ENCODE measurements at regions not wholly inside any gene's neighbourhood (a gene's known extent, or its start where the extent isn't known, plus 50 kb on each side); places are given as distances from the start of the nearest gene placed in this dataset.

DNA sequence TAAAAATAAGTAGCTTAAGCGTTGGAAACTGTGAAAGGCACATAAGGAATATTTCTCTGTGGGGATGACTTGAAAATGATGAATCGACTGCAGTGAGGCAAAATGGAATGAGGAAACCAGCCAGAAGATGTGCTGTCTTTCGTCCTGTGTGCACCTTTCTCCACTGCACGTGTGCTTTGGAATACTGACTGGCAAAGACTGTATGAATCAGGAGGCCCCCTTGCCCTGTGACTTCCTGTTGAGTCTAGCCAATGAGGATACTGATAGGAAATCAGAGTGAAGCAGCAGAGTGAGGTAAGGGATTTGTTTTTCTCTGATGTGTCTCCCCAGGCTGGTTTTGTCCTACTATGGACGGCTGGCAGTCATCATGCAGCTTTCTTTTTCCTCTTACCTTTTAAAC is 118.2 kb upstream of the ADGRL4 start:
- DNase-seq (ENCODE audit: low spot score): no peak

DNA sequence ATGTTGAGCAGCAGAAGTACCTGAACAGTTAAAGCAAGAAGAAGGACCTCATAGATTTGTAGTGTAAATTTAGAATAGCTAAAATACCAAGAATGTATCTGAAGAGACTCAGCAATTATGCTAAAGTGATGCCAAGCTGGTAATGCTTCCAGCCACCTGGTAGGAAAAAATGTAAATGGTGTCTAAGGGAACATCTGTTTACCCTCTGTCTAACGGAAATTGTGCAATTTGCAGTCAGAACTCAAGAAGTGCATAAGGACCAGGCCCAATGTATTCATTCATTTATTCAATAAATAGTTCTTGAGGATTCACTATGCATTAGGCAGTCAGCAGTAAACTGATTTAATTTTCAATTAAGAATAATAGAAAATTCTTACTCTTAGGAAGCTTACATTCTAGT is 116.0 kb upstream of the ADGRL4 start:
- no peak for DNase-seq (ENCODE audit: low spot score)

- no peak for DNase-seq (ENCODE audit: low spot score)
Measured at GRCh38 chr1:79117376-79117775, 110.8 kb upstream of the ADGRL4 start.

DNA sequence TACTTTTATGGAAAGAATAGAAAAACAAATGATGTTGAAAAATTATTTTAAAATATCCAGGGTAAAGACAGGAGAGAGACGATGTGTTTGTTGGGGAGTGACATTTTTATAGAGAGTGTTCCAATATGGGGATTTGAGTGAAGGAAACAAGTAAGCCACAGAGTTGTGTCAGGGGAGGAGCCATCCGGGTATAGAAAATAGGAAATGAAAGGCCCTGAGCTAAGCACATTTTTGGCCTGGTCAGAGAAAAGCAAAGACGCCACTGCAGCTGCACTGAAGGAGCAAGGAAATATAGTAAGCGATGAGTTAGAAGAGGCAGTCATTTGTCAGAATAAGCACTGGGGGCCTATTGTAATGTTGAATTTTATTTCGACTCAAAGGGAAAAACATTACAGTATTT is 107.3 kb upstream of the ADGRL4 start:
- no peak for DNase-seq (ENCODE audit: low spot score)

GRCh38 chr1:79110749-79111148 is 104.2 kb upstream of the ADGRL4 start:
- no peak for DNase-seq (ENCODE audit: low spot score)

DNA sequence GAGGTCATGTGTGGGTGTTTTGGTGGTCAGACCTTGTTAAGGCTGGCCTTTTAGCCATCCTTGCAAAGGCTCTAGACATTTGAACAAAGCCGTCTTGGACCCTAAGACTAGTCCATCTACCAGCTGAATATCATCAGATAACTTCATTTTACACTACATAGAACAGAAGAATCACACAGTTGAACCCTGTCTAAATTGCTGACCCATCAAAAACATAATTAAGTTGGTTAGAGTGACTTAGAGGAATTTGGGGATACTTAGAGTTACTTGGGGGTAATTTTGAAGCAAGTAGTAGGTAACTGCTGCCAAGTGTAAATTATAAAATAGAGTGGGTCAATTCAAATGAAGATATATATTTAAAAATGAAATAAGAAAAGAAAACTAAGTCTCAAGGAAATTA is 102.9 kb upstream of the ADGRL4 start:
- no peak for DNase-seq (ENCODE audit: low spot score)

DNA sequence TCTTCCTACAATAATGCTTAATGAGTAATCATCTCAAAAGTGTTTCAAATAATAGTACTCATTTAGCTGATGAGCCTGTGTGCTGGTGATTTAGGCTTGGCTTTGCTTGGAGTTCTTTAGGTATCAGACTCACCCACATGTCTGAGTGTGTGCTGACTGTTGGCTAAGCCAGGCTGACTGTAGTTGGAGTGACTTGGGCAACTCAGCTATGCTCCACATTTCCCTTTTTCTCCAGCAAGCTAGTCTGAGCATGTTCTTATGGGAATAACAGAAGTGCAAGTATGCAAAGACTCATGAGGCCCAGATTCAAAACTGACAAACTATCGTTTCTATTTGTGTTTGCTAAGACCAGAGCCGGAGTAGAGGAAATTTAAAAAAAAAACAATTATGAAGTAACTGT is 99.0 kb upstream of the ADGRL4 start:
- no peak for DNase-seq (ENCODE audit: low spot score)

GRCh38 chr1:79104617-79105016 is 98.1 kb upstream of the ADGRL4 start:
- DNase-seq (ENCODE audit: low spot score): no peak

GRCh38 chr1:79100385-79100784 is 93.9 kb upstream of the ADGRL4 start:
- no peak for DNase-seq (ENCODE audit: low spot score)

DNA sequence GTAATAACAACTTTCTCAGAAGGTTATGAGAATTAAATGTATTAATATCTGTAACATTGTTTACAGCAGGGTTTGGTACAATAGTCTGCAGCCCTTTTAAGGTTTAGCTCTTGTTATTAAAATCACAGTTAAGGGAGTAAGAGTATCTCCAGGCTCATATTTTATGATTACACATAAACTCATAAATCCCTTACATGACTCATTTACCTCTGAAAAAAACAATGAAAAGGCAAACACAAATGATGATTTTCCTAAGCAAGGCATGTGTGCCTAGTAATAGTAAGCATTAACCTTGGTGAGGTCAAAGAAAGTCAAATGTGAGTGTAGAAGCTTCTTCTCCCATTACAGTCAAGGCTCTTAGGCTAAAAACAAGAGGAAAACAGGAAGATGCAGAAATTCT is 84.5 kb upstream of the ADGRL4 start:
- no peak for DNase-seq (ENCODE audit: low spot score)

- DNase-seq (ENCODE audit: low spot score): no peak
Measured at GRCh38 chr1:79089946-79090345, 83.4 kb upstream of the ADGRL4 start.

- DNase-seq (ENCODE audit: low spot score): no peak
Measured at GRCh38 chr1:79082233-79082632, 75.7 kb upstream of the ADGRL4 start.

DNA sequence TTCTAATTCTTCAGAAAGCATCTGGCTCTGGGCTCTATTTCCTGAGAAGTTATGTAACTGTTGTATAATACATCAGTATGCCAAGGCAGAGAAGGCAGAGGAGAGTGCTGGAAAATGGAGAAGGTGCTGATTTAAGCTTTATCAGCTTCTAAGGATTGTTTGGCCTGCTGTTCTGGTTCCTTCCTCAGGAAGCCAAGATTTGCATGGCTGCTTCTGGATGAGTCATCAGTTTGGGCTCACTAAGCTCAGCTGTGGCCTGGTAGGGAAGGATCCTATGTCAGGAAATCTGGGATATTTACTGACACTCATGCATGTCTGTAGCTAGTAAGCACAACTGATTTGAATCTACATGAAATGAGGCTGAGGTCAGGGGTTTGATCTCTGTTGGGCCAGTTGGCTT is 73.2 kb upstream of the ADGRL4 start:
- DNase-seq (ENCODE audit: low spot score): no peak

GRCh38 chr1:79074975-79075374 is 68.4 kb upstream of the ADGRL4 start:
- no peak for DNase-seq (ENCODE audit: low spot score)

GRCh38 chr1:79069828-79070227 is 63.3 kb upstream of the ADGRL4 start:
- DNase-seq (ENCODE audit: low spot score): no peak

DNA sequence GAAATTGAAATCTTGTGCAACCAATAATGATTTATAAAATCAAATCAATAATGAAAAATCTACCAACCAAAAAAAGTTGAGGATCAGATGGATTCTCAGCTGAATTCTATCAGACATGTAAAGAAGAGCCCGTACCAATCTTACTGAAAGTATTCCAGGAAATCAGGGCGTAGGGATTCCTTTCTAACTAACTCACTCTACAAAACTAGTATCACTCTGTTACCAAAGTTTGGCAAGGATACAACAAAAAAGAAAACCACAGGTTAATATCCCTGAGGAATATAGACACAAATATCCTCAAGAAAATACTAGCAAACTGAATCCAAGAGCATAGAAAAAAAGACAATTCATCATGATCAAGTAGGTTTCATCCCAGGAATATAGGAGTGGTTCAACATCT is 52.8 kb upstream of the ADGRL4 start:
- no peak for DNase-seq (ENCODE audit: low spot score)
